MCF 10A (cell line): ENCODE measurements at regions not wholly inside any gene's neighbourhood (a gene's known extent, or its start where the extent isn't known, plus 50 kb on each side); places are given as distances from the start of the nearest gene placed in this dataset.

ENCODE experiments used
- BruUV-seq: library from RNA; stranded (reverse); fragments of 400-500 nt; replicated peaks from 2 replicates; lab custom pipeline; 2021; lab: Mats Ljungman, UMichigan
- CTCF ChIA-PET: fragments of 300-600 bp; sonication (Branson Sonifier 250); formaldehyde crosslinking; extraction: SDS; loops from one replicate; lab custom pipeline; 2021; ENCODE audit warnings: antibody characterized with exemption, inconsistent platforms; lab: Yijun Ruan, JAX
- POLR2A ChIA-PET: fragments of 300-600, 350-650 bp; sonication (Branson Sonifier 250); formaldehyde crosslinking; extraction: SDS; loops from one replicate; lab custom pipeline; 2020; ENCODE audit warnings: antibody characterized with exemption, inconsistent platforms; lab: Yijun Ruan, JAX
- DNase-seq: peaks from one replicate; pipeline ENCODE4 v3.0.0-alpha.2; 2018; ENCODE audit not compliant: unreplicated experiment
- H3K27ac Mint-ChIP-seq: one replicate; pipeline ENCODE4 v1.8.0; 2022; ENCODE audit warnings: mild to moderate bottlenecking, low read depth, mixed read lengths; ENCODE audit not compliant: unreplicated experiment
- H3K27me3 Mint-ChIP-seq: one replicate; pipeline ENCODE4 v1.8.0; 2022; ENCODE audit warnings: mixed read lengths; ENCODE audit not compliant: insufficient read depth, unreplicated experiment
- H3K36me3 Mint-ChIP-seq: one replicate; pipeline ENCODE4 v1.8.0; 2022; ENCODE audit warnings: mild to moderate bottlenecking, moderate library complexity, mixed read lengths; ENCODE audit not compliant: insufficient read depth, unreplicated experiment
- H3K4me1 Mint-ChIP-seq: one replicate; pipeline ENCODE4 v1.8.0; 2022; ENCODE audit warnings: mixed read lengths; ENCODE audit not compliant: insufficient read depth, unreplicated experiment
- H3K4me3 Mint-ChIP-seq: one replicate; pipeline ENCODE4 v1.8.0; 2022; ENCODE audit warnings: mild to moderate bottlenecking, moderate library complexity, mixed read lengths; ENCODE audit not compliant: unreplicated experiment
- H3K9me3 Mint-ChIP-seq: one replicate; pipeline ENCODE4 v1.8.0; 2022; ENCODE audit warnings: mixed read lengths; ENCODE audit not compliant: unreplicated experiment
- CTCF ChIP-seq: fragments of 200-600 bp; IDR thresholded peaks from one replicate; pipeline ENCODE4 v1.8.0; 2022; ENCODE audit warnings: antibody characterized with exemption, mild to moderate bottlenecking; ENCODE audit not compliant: unreplicated experiment
- intact Hi-C: fragments of 100-400 bp; cut with micrococcal nuclease; formaldehyde crosslinking; loops from 2 replicates; pipeline ENCODE4 v1.14.1; 2022

- intact Hi-C loops = no loop called here
- no TSS peak for BruUV-seq
- Mint-ChIP-seq H3K4me1 (no peaks in the 10 kb centered on the region), H3K36me3 (no peaks in the 10 kb centered on the region), H3K27ac (no peak overlapping the region), H3K27me3 (no peaks in the 10 kb centered on the region), H3K9me3 (no peaks in the 10 kb centered on the region), H3K4me3 (no peak overlapping the region)
- CTCF ChIA-PET = no interaction called here
- DNase-seq = no peak
- POLR2A ChIA-PET = no interaction called here
- no peak for TF ChIP-seq CTCF
These were observed 300.5 kb downstream of the NR2F1-AS1 start for GRCh38 chr5:93280518-93280917.

GRCh38 chr5:93279296-93279963 lies 301.6 kb downstream of the NR2F1-AS1 start:
- BruUV-seq = no TSS peak
- no peaks in the 10 kb centered on the region for H3K9me3 Mint-ChIP-seq
- no peak overlapping the region for H3K4me3 Mint-ChIP-seq
- no peak for DNase-seq
- H3K27ac Mint-ChIP-seq = no peak overlapping the region
- intact Hi-C loops = no loop called here
- ChIA-PET CTCF (no interaction called here), POLR2A (interaction anchor here (1.0 kb wide), 1 partner anchor 17 kb away, joined by 4 read pairs; no protein-coding TSS in a partner anchor)
- TF ChIP-seq CTCF = no peak
- H3K4me1 Mint-ChIP-seq = peaks cover 2% of the 10 kb centered on the region
- H3K36me3 Mint-ChIP-seq = no peaks in the 10 kb centered on the region
- no peaks in the 10 kb centered on the region for H3K27me3 Mint-ChIP-seq

- Mint-ChIP-seq H3K27ac (no peak overlapping the region), H3K4me3 (no peak overlapping the region), H3K27me3 (no peaks in the 10 kb centered on the region), H3K36me3 (no peaks in the 10 kb centered on the region), H3K9me3 (no peaks in the 10 kb centered on the region), H3K4me1 (peaks cover 8% of the 10 kb centered on the region)
- TF ChIP-seq CTCF = no peak
- intact Hi-C loops = no loop called here
- POLR2A ChIA-PET = interaction anchor here (1.0 kb wide), 1 partner anchor 17 kb away, joined by 4 read pairs; no protein-coding TSS in a partner anchor
- BruUV-seq = no TSS peak
- CTCF ChIA-PET = no interaction called here
- DNase-seq = no peak
These were observed 302.1 kb downstream of the NR2F1-AS1 start for GRCh38 chr5:93278896-93279295.

- intact Hi-C loops = no loop called here
- no TSS peak for BruUV-seq
- no peak overlapping the region for H3K27ac Mint-ChIP-seq
- ChIA-PET POLR2A (no interaction called here), CTCF (interaction anchor here (0.5 kb wide), 1 partner anchor 45 kb away, joined by 3 read pairs; no protein-coding TSS in a partner anchor)
- no peak overlapping the region for H3K4me3 Mint-ChIP-seq
- H3K9me3 Mint-ChIP-seq = no peaks in the 10 kb centered on the region
- no peaks in the 10 kb centered on the region for H3K36me3 Mint-ChIP-seq
- DNase-seq = no peak
- no peak for TF ChIP-seq CTCF
- peaks cover 8% of the 10 kb centered on the region for H3K4me1 Mint-ChIP-seq
- no peaks in the 10 kb centered on the region for H3K27me3 Mint-ChIP-seq
These were observed 304.0 kb downstream of the NR2F1-AS1 start for GRCh38 chr5:93277051-93277450.
